GM21423 (cell line): ENCODE measurements at regions not wholly inside any gene's neighbourhood (a gene's known extent, or its start where the extent isn't known, plus 50 kb on each side); places are given as distances from the start of the nearest gene placed in this dataset.

Experiments
- ATAC-seq: cut with Tn5 transposase; IDR thresholded peaks from one replicate; pipeline ENCODE4 v1.9.1; 2021; ENCODE audit warnings: mild to moderate bottlenecking, moderate library complexity; ENCODE audit not compliant: unreplicated experiment

GRCh38 chr3:24595796-24596195 lies 101.1 kb upstream of the THRB start:
- ATAC-seq: no peak

- ATAC-seq: no peak
Measured at GRCh38 chr3:24596626-24597025, 102.0 kb upstream of the THRB start.

DNA sequence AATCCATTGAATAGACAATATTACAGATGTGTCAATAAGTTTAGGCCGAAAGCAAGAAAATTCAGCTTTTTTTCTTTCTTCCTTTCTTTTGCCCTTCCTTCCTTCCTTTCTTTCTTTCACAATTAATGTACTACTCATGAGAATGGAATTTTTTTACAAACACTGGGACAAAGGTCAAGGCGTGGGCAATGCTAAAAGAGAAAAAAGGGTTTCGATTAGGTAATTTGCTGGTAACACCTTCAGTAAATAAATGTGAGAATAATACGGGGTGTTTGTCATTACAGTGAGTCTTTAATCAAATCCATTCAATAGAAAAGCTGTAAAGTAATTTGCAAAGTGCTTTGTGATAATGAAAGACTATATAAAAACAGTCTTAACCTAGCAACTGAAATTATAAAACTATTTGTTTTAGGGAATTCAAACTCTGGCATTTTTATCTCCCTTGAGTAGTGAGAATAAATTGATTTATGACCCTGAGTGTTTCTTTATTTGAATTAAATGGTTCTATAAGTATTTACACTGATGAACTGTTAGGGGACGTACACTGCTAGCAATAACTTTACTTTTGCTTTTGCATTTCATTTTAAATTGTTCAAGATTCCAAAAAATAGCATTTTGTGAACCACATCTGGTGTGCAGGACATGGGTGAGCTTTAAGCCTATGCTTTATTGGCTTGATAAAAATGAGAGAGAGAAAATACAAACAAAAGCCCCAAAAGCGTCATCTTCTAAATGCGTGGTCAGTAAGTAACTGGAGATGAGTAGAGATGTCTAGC lies 104.2 kb upstream of the THRB start:
- no peak for ATAC-seq

DNA sequence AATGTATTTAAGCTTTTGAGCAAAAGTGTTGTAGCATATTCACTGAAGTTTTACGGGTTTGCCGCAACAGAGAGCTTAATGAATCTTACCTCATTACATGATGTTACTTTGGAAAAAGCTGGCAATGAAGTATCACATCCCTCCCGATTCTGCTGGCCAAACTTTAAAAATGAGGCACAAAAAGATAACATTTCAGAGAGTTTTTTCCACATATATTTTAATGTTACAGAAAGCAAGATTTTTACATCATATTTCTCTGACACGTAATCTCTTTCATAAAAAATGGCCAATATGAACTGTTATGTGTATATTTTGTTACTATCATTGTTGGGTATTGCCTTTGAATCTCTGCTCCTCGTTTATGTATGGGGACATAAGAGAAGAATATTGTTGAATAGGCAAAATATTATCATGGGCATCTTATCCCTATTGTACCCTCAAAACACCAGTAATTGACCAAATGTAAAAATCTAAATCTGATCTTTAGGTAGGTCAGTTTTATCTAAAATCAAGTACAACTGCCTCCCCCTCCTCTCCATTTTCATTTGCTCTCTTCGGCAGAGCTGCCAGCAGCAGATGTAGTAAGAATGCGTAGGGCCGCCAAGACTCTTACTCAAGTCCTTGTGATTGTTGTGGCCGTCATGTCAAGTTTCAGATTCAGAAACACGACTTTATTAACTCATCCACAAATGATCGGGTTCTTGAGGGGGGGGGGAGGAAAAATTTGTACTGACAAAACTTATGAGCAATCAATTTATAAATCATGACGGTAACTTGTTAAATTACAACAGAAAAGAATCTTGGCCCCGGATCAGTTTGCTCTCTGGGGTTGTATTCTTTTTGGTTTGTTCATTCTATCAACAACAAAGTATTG lies 106.7 kb upstream of the THRB start:
- ATAC-seq: no peak

GRCh38 chr3:24604215-24604614 lies 109.6 kb upstream of the THRB start:
- ATAC-seq: no peak

DNA sequence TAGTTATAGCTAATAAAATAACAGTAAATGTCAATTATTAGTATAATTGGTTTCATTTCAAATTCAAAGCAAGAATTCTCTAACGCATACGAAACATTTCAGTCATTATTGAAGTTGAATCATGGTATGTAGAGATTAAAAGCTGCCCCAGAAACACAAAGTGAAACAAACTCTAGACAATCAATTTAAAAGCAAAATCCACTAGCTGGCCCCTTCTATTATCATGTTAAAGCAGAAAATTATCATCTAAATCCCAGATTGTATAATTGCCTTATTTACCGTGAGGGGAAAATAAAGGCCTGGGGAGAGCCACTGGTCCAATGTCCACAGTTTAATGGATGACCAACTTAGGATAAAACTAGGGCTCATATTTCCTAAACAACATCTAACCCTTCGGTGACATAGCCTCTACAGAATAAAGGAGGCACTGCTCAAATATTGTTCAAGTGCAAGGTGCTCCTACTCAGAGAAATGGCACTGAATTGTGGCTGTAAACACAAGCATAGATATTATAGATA lies 110.9 kb upstream of the THRB start:
- no peak for ATAC-seq

DNA sequence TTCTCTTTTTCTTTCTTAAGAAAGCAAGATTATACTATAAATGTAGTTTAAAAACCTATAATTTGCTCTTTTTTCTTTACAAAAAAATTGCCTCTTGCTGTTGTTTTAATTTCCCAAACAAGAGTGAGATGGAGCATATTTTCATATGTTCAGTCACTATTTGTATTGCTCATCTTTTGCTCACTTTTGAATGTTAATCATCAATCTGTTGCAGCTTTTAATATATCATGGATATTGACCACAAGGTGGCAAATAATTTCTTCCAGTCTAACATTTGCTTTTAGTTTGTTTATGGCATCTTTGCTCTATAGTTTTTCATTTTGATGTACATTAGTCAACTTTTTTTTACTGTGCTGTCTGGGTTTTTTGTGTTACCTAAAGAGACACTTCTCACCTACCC lies 112.6 kb upstream of the THRB start:
- no peak for ATAC-seq

GRCh38 chr3:24608701-24609390 lies 114.2 kb upstream of the THRB start:
- ATAC-seq: no peak

GRCh38 chr3:24614359-24614758 lies 119.7 kb upstream of the THRB start:
- ATAC-seq: no peak

DNA sequence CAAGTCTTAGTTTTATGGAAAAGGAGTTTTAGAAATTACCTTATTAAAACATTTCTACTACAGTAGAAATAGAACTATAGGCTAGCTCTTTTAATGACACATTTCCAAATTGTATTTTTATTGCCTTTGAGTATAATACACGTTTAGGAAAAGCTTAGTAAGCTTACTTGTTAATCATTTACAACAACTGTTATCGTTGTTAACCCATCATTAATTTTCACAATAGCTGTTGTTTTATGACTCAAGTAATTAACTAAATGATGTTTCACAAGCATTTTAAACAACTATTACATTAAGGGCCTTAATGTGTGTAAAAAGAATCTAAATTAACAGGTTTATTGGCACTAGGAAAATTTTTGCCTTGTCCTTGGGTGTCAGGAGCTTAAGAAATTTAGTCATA lies 120.5 kb upstream of the THRB start:
- ATAC-seq: no peak

DNA sequence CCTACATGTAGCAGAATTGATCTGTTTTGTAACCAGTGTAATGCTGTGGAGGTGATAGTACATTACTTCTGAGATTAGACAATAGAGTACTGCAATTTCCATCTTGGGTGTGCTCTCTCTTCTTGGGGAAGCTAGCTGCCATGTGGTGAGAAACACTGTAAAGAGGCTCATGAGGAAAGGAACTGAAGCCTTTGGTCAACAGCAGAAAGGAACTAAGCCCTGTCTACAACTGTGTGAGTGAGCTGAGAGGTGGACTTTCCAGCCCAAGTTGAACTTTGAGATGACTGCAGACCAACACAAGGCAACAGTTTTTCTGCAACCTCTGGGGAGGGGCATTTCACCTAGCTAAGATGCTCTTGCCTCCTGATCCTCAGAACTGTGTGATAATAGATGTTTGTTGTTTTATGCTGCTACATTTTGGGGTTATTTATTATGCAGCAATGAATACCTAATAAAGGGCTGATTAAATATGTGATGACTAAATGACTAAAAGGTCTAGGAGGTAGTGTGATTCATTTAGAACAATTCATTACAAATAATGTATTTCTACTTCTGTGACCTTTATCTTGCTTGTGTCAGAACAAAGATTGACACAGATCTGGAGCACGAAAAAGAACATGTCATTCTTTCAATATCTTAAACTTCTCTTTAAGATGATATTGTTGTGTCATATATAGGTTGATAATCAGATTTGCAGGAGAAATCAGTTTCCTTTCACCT lies 121.6 kb upstream of the THRB start:
- ATAC-seq: no peak

DNA sequence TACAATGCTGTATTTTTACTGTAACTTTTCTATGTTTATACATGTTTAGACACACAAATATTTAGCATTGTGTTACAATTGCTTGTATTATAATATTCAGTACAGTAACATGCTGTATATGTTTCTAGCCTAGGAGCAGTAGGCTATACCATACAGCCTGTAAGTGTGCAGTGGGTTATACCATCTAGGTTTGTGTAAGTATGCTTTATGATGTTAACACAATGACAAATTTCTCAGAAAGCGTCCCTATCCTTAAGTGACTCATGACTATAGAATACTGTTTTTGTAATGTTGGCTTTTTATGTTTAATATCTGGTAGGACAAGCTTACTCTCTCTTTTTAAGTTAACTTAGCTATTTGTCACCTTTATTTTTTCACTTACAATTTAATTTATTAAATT lies 127.5 kb upstream of the THRB start:
- ATAC-seq: no peak

GRCh38 chr3:24622696-24623225 lies 128.1 kb upstream of the THRB start:
- no peak for ATAC-seq

DNA sequence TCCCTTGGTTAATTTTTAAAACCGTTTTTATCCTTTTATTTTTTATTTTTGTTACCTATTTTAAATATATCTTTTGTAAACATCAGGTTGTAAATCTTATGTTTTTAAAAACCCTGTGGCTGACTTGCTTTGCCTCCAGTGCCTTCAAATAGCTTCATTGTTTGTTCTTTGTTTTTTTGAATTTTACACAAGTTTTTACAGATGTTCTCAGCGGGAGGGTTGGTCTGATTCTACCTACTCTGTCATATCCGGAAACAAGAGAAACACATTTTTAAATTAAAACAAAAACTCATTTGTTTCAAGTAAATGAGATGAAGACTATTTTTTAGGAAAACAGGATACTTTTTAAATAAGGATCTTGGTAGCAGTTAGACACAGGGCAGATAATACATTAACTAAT lies 129.0 kb upstream of the THRB start:
- no peak for ATAC-seq

- ATAC-seq: no peak
Measured at GRCh38 chr3:24624938-24625681, 130.5 kb upstream of the THRB start.

DNA sequence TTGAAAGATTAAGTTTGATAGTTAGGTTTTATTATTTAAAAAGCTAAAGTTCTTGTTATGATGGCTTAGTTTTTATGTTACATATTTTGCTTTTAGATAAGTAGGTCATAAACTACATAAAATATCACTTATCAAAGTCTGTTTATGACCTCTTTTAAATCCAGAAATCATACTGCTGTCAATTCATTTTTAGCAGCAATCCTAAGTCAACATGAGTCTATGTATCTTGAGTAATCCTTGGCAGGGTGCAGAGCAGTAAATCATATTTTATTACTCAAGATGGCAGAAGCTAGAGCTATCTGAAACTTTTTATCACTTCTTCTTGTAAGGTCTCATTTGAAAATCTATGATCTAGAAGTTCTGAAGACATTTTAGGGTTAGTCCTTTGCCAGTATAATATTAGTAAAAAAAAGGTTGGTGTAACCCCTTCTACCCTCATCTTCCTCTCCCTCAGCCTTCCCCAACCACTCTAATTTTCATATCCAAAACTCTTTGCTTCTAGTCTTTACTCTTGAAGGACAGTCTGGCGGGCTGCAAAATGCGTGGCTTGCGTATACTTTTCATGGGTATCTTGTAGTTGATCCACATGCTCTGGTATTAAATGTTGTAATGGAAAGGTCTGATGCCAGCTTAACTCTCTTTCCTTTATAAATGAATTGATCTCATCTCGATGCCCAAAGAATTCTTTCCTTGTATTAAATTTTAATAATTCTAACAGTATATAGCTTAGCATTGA lies 134.0 kb upstream of the THRB start:
- no peak for ATAC-seq

GRCh38 chr3:24631481-24631880 lies 136.8 kb upstream of the THRB start:
- ATAC-seq: no peak

- ATAC-seq: no peak
Measured at GRCh38 chr3:24639061-24639460, 144.4 kb upstream of the THRB start.
